HG03378 (cell line): ENCODE measurements at regions not wholly inside any gene's neighbourhood (a gene's known extent, or its start where the extent isn't known, plus 50 kb on each side); places are given as distances from the start of the nearest gene placed in this dataset.
A peak's percentile ranks its signal among the peaks of the same experiment; 100 is the strongest.
"Not testable (repeated sequence)": the region's sequence is repeated elsewhere in the genome, so short reads cannot be mapped to it uniquely, and the experiment has no call there.

Source experiments
- ATAC-seq: cut with Tn5 transposase; IDR thresholded peaks from one replicate; pipeline ENCODE4 v1.9.1; 2021; ENCODE audit warnings: mild to moderate bottlenecking, moderate library complexity; ENCODE audit not compliant: unreplicated experiment

GRCh38 chr11:100409267-100409666 lies 277.8 kb upstream of the ARHGAP42 start:
- ATAC-seq: not testable (repeated sequence)

DNA sequence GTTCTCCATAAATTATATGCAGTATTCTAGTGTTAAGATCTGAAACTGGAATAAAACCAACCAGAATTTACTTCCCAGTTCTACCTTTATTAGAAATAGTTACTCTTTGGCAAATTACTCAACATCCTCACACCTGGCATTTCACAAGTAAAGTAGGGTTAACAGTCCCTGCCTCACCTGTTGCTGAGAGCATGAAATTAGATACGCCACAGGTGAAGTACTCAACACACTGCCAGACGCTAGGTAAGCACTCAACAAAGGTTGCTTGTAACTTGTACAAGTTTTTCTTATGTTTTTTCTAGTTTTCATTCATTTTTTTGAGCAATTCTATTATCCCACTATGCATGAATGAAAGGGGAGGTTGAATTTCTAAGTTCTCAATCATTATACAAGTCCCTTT lies 267.6 kb upstream of the ARHGAP42 start:
- no peak for ATAC-seq

DNA sequence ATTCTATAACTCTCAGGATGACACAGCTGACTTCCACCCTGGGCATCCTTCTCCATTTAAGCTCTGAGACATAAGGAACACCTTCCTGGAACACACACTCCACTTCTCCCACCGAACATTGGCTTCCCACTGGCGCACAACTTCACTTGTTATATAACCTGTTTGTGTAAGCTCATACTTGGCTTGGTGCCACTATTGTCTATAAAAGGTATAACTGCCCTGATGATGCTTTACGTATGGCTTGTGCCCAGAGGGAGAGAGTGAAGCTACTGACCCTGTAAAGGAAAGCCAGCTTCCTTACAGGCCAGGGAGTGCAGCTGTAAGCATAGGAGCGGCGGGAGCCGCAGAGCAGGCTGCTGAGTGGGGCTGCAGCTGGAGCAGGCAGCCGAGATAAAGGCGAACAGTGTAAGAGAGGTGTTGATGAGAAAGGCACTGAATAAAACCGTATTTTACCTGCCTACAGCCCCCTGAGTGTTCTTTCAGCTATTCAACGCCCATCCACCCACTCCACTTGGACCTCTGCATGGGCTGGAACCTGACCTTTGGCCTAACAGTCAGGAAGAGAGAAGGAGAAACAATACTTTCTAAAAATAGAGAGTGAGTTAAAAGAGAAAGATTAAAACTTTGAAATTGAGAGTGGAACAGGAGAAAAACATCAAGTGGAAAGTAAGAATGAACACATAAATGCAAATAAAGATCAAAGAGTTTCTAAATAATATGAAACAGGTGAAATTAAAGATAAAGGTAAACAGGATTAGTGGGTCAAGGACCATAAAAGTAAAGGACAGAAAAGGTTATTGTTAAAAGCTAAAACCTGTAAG lies 252.1 kb upstream of the ARHGAP42 start:
- peak; percentile 54 for ATAC-seq

DNA sequence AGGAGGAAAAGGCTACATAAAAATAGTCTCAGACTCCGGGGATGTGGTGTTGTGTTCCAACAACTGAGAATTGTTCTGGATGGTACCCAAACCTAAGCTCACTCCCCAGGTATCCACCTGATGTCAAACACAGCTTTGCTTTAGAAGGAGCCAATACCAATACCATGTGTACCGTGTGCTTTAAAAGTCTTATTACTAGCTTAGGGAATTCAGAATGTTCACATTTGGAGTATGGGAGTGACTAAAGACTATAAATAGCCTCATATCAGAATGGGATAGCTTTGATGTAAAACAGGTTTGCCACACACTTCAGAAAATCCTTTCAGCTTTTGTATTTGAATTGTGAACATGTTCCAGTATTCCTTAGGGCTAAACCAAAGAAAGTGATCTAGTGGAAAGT lies 248.7 kb upstream of the ARHGAP42 start:
- ATAC-seq: no peak

- ATAC-seq: no peak
Observed at GRCh38 chr11:100441086-100441485, 246.0 kb upstream of the ARHGAP42 start.

GRCh38 chr11:100442017-100442416 lies 245.1 kb upstream of the ARHGAP42 start:
- no peak for ATAC-seq

GRCh38 chr11:100445231-100445735 lies 241.8 kb upstream of the ARHGAP42 start:
- no peak for ATAC-seq

DNA sequence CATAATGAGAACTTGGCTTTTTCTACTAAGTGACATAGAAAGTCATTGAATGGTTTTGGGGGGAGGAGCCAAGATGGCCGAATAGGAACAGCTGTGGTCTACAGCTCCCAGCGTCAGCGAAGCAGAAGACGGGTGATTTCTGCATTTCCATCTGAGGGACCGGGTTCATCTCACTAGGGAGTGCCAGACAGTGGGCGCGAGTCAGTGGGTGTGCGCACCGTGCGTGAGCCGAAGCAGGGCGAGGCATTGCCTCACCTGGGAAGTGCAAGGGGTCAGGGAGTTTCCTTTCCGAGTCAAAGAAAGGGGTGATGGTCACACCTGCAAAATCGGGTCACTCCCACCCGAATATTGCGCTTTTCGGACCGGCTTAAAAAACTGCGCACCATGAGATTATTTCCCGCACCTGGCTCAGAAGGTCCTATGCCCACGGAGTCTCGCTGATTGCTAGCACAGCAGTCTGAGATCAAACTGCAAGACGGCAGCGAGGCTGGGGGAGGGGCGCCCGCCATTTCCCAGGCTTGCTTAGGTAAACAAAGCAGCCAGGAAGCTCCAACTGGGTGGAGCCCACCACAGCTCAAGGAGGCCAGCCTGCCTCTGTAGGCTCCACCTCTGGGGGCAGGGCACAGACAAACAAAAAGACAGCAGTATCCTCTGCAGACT lies 235.2 kb upstream of the ARHGAP42 start:
- ATAC-seq: not testable (repeated sequence)

DNA sequence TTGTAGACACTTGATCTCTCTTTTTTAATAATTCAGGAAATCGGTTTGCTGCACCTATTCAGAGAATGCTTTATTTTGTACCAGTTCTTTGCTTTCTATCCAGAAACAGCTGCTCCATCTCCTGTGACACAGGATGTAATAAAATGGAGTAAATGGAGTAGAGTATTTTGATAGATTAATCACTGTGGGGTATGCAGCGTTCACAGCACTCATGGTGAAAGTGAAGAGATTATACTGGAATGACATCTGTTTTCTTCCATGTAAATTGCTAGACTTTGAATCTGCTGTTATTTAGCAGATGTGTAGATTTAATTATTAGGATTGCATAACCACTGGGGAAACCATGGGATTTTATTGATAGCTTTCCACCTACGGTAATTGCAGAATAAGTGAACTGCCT lies 227.3 kb upstream of the ARHGAP42 start:
- no peak for ATAC-seq

DNA sequence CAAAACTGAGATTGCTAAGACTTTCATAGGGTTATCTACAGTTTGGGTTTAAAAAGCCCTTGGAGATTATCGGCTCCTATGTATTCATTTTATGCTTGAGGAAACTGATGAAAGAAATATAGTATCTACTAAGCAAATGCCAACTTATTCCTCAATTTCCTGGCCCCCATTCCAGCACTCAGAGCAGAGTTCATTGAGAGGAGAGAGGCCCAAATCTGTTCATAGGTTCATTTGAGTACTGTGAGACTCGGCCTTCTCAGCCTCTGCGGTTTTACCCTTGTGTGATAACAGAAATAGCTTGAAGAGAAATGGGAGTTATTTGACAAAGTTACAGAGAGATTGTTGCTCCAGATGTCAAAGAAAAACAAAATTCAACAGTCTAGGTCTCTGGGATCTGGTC lies 226.7 kb upstream of the ARHGAP42 start:
- ATAC-seq: no peak

DNA sequence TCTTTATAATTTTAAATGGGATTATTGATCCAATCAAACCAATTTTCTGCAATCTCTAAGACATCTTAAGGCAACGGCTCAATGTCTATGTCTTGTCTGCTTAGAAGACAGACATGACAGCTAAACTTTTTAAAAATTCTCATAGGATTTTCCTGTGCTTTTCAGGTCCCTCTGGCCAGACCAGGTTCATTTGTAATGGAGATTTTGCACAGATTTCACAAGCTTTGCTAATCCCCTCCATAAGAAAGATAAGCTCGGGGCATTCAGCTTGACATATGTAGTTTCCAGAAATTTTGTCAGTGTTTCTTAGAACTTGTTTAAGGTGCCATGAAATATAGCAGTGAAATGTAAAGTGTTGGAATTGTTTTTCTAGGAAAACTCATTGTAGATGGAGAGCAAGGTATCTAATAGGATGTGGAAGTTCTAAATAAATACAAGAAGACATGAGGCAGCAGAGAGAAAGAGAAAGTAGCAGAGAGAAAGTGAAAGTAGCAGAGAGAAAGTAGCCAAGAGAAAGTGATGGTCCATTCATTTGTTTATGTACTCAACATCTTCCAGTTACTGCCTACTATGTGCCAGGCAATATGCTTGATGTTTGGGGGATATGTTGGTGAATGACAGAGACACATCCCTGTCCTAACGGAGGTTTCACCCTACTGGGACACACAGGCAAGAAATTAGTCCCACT lies 219.1 kb upstream of the ARHGAP42 start:
- ATAC-seq: peak; percentile 65

DNA sequence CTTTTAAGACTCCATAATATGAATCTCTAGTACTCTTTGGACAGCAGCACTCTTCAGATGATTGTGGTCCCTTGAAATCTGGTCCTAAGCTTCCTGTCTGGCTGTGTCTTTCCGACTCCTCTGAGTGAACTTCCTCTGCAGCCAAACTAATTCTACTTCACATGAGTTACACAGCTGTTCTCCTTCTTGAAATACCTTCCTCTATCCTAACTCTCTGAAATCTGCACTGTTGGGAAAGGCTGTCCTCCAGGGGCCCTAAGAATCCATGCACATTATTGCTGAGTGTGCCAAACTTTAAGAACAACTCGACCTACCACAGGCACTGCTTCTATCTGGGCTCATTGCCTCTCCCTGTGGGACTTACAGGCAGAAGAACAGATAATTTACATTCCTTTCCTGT lies 217.3 kb upstream of the ARHGAP42 start:
- ATAC-seq: no peak

DNA sequence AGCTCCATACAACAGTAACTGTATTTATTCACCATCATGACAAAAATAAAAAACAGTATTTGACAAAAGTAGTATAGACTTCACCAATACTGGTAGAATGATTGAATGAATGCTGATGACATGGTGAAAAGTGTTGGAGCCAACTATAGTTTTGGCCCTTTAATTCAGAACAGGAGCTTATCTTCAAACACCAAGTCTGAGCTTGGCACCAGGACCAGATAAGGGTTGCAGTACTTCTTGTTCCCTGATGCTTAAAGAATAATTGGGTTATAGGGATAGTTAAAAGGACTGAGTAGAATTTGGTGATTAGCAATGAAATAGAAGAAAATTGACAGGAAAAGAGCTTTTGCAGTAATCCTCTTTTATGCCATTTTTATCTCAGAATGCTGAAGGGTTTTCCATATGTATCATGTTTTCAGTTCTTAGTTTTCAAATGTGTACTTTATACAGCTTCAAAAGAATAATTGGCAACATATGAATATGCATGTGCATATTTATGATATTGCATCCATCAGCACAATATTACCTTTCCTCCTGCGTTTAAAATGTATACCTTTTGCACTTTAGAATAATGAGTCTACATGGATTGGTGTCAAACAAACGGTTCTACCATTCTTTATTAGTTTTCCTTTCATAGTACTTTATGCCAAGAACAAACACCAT lies 214.2 kb upstream of the ARHGAP42 start:
- ATAC-seq: no peak

GRCh38 chr11:100473390-100473740 lies 213.7 kb upstream of the ARHGAP42 start:
- no peak for ATAC-seq

- no peak for ATAC-seq
Observed at GRCh38 chr11:100484948-100485347, 202.1 kb upstream of the ARHGAP42 start.

- no peak for ATAC-seq
Observed at GRCh38 chr11:100498780-100499179, 188.3 kb upstream of the ARHGAP42 start.

DNA sequence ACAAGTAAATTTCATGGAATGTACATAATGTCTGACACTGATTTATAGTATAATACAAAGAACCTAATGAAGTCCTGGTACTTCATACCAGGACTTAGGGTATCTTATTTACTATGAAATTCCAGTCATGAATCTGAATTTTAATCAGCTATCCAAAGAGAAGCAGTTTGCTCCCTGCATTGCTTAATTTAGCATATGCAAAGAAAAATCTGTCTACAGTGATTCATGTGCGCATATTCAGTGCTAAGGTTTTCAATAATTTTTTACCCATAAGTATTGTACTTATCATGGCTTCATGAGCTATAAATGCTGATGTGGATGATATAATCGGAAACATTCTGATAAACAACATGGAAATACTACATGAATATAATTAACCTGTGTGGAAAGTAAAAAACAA lies 185.6 kb upstream of the ARHGAP42 start:
- ATAC-seq: no peak

GRCh38 chr11:100512475-100512874 lies 174.6 kb upstream of the ARHGAP42 start:
- ATAC-seq: no peak

DNA sequence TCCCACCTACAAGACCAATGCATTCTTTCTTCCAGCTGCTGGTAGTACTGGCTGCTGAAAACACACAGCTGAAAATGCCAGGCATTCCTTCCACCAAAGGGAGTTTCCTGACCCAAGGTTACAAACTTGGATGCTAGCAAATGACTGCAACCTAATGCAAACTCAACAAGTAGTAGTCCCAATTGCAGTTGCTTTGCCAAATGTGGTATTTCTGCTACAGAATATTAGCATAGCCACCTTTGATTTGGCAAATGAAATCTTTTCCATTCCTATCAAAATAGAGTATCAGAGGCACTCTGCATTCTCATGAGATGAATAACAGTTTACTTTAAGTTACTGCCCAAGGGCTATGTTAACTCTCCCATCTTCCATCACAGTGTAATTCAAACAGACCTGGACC lies 172.0 kb upstream of the ARHGAP42 start:
- no peak for ATAC-seq

GRCh38 chr11:100525197-100525596 lies 161.9 kb upstream of the ARHGAP42 start:
- no peak for ATAC-seq

DNA sequence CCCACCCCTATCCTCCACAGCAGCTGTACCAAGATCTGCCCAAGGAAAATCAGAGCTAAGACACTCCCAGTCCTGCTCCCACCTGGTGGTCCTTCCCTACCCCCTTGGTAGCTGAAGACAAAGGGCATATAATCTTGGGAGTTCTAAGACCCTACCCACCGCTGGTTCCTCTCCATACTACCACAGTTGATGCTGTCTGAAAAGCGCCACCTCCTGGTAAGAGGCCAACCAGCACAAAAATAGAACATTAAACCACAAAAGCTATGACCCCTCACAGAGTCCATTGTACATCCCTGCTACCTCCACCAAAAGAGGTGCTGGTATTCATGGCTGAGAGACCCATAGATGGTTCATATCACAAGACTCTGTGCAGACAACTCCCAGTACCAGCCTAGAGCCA lies 161.5 kb upstream of the ARHGAP42 start:
- no peak for ATAC-seq
